OCI-LY1 (cell line): ENCODE measurements at regions not wholly inside any gene's neighbourhood (a gene's known extent, or its start where the extent isn't known, plus 50 kb on each side); places are given as distances from the start of the nearest gene placed in this dataset.

Experiments used
- H2AFZ ChIP-seq: fragments of 200-600 bp; sonication (generic), shearing (Covaris generic); 2 replicates; pipeline ENCODE4 v1.6.0; 2014; ENCODE audit warnings: antibody characterized with exemption, mild to moderate bottlenecking, low read length
- H3F3A ChIP-seq: fragments of 200-600 bp; sonication (generic), shearing (Covaris generic); 2 replicates; pipeline ENCODE4 v1.6.0; 2014; ENCODE audit warnings: mild to moderate bottlenecking, antibody characterized with exemption, low read length, moderate library complexity; ENCODE audit not compliant: insufficient read depth
- H3K27ac ChIP-seq: fragments of 200-600 bp; sonication (generic); 2 replicates; pipeline ENCODE4 v1.5.1; 2014; ENCODE audit warnings: low read length, mixed run types, mild to moderate bottlenecking, low read depth; ENCODE audit not compliant: poor library complexity, severe bottlenecking
- H3K27me3 ChIP-seq: fragments of 200-600 bp; sonication (generic); 2 replicates; pipeline ENCODE4 v1.6.0; 2014; ENCODE audit warnings: antibody characterized with exemption, mild to moderate bottlenecking, low read length, moderate library complexity; ENCODE audit not compliant: insufficient read depth
- H3K36me3 ChIP-seq: fragments of 200-600 bp; sonication (generic); 2 replicates; pipeline ENCODE4 v1.6.1; 2014; ENCODE audit warnings: mild to moderate bottlenecking, antibody characterized with exemption, low read length, moderate library complexity, mixed read lengths; ENCODE audit not compliant: insufficient read depth
- H3K4me1 ChIP-seq: fragments of 200-600 bp; sonication (generic); 2 replicates; pipeline ENCODE4 v1.5.1; 2014; ENCODE audit warnings: mild to moderate bottlenecking, low read length, moderate library complexity; ENCODE audit not compliant: insufficient read depth, severe bottlenecking
- H3K4me2 ChIP-seq: fragments of 200-600 bp; sonication (generic), shearing (Covaris generic); 2 replicates; pipeline ENCODE4 v1.6.1; 2014; ENCODE audit warnings: low read length
- H3K4me3 ChIP-seq: fragments of 200-600 bp; sonication (generic); 2 replicates; pipeline ENCODE4 v1.5.1; 2014; ENCODE audit warnings: low read length, low read depth, mild to moderate bottlenecking, mixed read lengths; ENCODE audit not compliant: poor library complexity, severe bottlenecking
- H3K79me2 ChIP-seq: fragments of 200-600 bp; shearing (Covaris generic); 2 replicates; pipeline ENCODE4 v1.6.1; 2016; ENCODE audit warnings: mixed run types, low read length, mixed read lengths; ENCODE audit not compliant: insufficient read depth
- H3K9ac ChIP-seq: fragments of 200-600 bp; sonication (generic), shearing (Covaris generic); 2 replicates; pipeline ENCODE4 v1.6.1; 2014; ENCODE audit warnings: mild to moderate bottlenecking, low read length, mixed read lengths
- H3K9me2 ChIP-seq: fragments of 200-600 bp; sonication (generic), shearing (Covaris generic); 2 replicates; pipeline ENCODE4 v1.6.1; 2014; ENCODE audit warnings: low read depth, mild to moderate bottlenecking, low read length, mixed read lengths
- H3K9me3 ChIP-seq: fragments of 200-600 bp; shearing (Covaris generic); 2 replicates; pipeline ENCODE4 v1.6.1; 2014; ENCODE audit warnings: low read length, mixed read lengths
- H4K20me1 ChIP-seq: fragments of 200-600 bp; sonication (generic), shearing (Covaris generic); 2 replicates; pipeline ENCODE4 v1.6.0; 2016; ENCODE audit warnings: mild to moderate bottlenecking, low read length; ENCODE audit not compliant: insufficient read depth
- CTCF ChIP-seq: fragments of 200-600 bp; sonication (generic), shearing (Covaris generic); IDR thresholded peaks from 2 replicates; pipeline ENCODE4 v1.5.1; 2017; ENCODE audit warnings: mild to moderate bottlenecking, antibody characterized with exemption, low read length, moderate library complexity, mixed read lengths
- EZH2 ChIP-seq: fragments of 200-600 bp; sonication (generic), shearing (Covaris generic); IDR thresholded peaks from 2 replicates; pipeline ENCODE4 v1.8.0; 2017; ENCODE audit warnings: borderline replicate concordance, mixed run types, mild to moderate bottlenecking, antibody characterized with exemption, low read length, moderate library complexity, mixed read lengths

- Histone ChIP-seq H3K4me3 (no peak overlapping the region), H3K27me3 (no peaks in the 10 kb centered on the region), H3K9ac (no peak overlapping the region), H3K79me2 (no peaks in the 10 kb centered on the region), H3K9me2 (no peaks in the 10 kb centered on the region), H3K27ac (no peak overlapping the region), H3K9me3 (no peaks in the 10 kb centered on the region), H3K36me3 (no peaks in the 10 kb centered on the region), H3K4me2 (no peak overlapping the region), H4K20me1 (no peaks in the 10 kb centered on the region), H3F3A (no peaks in the 10 kb centered on the region), H2AFZ (no peak overlapping the region), H3K4me1 (no peaks in the 10 kb centered on the region)
- TF ChIP-seq CTCF (no peak), EZH2 (no peak)
Measured at GRCh38 chr2:53103679-53104078, 663.9 kb upstream of the CHAC2 start.

- Histone ChIP-seq H3K79me2 (no peaks in the 10 kb centered on the region), H4K20me1 (no peaks in the 10 kb centered on the region), H3K4me2 (no peak overlapping the region), H3K4me1 (no peaks in the 10 kb centered on the region), H3K36me3 (no peaks in the 10 kb centered on the region), H3K4me3 (no peak overlapping the region), H3K9ac (no peak overlapping the region), H3K9me3 (no peaks in the 10 kb centered on the region), H3F3A (no peaks in the 10 kb centered on the region), H3K9me2 (no peaks in the 10 kb centered on the region), H3K27me3 (no peaks in the 10 kb centered on the region), H2AFZ (no peak overlapping the region), H3K27ac (no peak overlapping the region)
- no peak for TF ChIP-seq EZH2
- no peak for TF ChIP-seq CTCF
Measured at GRCh38 chr2:53098696-53099078, 668.9 kb upstream of the CHAC2 start.

GRCh38 chr2:53096351-53096750, 671.3 kb upstream of the CHAC2 start:
- Histone ChIP-seq H3K27me3 (no peaks in the 10 kb centered on the region), H3K4me1 (no peaks in the 10 kb centered on the region)

More at GRCh38 chr2:53096351-53096750, 671.3 kb upstream of the CHAC2 start:
- TF ChIP-seq EZH2 = no peak
- TF ChIP-seq CTCF = no peak
- H3K4me3 ChIP-seq = no peak overlapping the region
- H3K9me2 ChIP-seq = no peaks in the 10 kb centered on the region
- no peak overlapping the region for H2AFZ ChIP-seq
- H3K9me3 ChIP-seq = no peaks in the 10 kb centered on the region
- no peak overlapping the region for H3K4me2 ChIP-seq
- H3K27ac ChIP-seq = no peak overlapping the region
- no peaks in the 10 kb centered on the region for H4K20me1 ChIP-seq
- no peaks in the 10 kb centered on the region for H3K79me2 ChIP-seq
- no peak overlapping the region for H3K9ac ChIP-seq
- H3K36me3 ChIP-seq = no peaks in the 10 kb centered on the region
- H3F3A ChIP-seq = no peaks in the 10 kb centered on the region
